HS-27A (cell line): ENCODE measurements at regions not wholly inside any gene's neighbourhood (a gene's known extent, or its start where the extent isn't known, plus 50 kb on each side); places are given as distances from the start of the nearest gene placed in this dataset.
"Not testable (repeated sequence)": the region's sequence is repeated elsewhere in the genome, so short reads cannot be mapped to it uniquely, and the experiment has no call there.

Source experiments
- DNase-seq: peaks from one replicate; pipeline ENCODE4 v3.0.0-alpha.2; 2012; ENCODE audit warnings: low read depth, missing footprints

- DNase-seq, result no peak
These were observed 150.1 kb upstream of the STK32A start for GRCh38 chr5:147084702-147085101.

DNA sequence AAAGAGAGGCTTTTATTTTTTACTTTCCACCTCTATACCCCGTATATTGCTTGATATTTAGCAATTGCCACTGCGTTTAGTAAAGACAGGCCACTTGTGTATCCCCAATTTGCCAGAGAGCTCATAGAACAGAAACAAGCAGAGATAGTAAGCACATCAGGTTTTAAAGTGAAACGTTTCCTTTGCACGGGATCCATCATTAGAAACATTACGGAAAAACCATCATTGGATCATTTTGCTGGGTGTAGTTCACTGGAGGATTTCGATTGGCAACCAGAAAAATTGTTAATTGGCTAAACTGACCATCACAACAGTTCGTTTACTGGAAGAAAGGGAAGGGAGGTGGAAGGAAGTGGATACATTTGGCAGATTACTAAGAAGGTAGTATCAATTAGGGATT, 149.4 kb upstream of the STK32A start:
- DNase-seq, result no peak

DNA sequence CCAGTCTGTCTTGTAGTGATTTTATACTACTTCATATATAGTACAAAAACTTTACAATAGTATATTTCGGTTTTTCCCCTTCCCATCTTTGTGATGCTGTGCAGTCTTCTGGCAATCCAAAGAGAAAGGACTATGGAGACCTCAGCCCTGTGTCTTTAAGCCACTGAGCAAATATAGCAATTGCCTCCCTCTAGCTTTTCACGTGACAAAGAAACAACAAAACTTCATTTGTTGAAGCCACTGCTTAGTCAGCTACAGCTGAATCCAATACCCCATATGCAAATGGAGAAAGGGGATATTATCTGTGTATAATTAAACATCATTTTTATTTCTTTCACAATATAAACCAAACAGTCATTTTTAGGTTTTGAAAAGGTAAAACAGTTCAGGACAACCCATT, 142.8 kb upstream of the STK32A start:
- DNase-seq, result no peak

DNA sequence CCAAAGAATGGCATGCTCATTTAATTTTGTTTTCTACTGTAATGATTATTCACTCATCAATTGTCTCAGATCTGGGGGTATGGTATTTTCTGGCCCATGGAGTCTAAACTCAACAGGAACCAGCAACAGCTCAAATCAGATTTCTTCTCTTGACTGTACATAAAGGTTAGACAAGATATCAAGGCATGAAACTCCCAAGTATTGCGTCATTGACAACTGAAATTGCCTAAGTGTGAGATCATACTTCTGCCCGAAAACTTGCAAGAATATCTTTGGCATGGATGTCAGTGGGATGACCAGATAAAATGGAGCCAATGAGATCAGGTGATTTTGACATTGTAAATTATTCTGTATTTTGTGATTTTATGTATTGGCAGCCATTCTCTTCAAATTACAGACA, 141.7 kb upstream of the STK32A start:
- DNase-seq, result no peak

DNA sequence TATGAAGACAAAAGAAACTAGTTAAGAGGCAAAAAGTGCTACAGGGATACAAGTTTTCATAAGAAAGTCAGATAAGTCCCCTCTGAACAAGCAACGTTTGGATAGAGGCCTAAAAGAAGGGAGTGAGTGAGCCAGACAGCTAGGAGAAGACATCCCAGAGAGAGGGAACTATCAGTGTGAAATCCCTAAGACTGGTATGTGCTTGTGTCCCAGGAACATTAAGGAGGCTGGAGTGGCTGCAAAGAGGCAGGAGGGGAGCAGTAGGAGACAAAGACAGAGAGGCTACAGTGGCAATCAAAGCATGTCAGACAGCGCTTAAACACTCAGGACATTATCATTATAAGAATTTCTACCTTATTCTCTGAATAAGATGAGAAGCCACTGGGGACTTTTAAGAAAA, 139.1 kb upstream of the STK32A start:
- DNase-seq, result no peak

GRCh38 chr5:147098233-147098790, 136.5 kb upstream of the STK32A start:
- DNase-seq, result peak; percentile 5

- DNase-seq, result no peak
These were observed 133.0 kb upstream of the STK32A start for GRCh38 chr5:147101659-147102369.

DNA sequence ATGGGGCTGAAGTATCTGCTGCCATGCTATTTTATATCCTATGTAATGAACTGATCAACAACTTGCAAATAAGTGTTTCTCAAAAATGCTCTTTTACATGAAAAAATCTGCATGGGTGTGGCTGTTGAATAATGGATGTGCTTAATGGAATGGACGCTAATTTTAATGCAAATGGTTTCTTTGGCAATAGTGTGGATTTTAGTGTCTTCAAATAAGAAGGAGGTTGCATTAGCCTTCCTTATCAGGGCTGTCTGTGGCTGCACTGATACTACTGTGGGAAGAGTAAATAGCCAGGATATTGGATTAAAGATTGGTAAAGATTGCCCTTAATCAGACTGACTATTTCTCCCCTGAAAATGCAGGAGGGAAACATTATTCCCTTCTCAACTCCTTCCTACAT, 121.9 kb upstream of the STK32A start:
- no peak for DNase-seq

GRCh38 chr5:147113967-147114366, 120.9 kb upstream of the STK32A start:
- DNase-seq, result no peak

DNA sequence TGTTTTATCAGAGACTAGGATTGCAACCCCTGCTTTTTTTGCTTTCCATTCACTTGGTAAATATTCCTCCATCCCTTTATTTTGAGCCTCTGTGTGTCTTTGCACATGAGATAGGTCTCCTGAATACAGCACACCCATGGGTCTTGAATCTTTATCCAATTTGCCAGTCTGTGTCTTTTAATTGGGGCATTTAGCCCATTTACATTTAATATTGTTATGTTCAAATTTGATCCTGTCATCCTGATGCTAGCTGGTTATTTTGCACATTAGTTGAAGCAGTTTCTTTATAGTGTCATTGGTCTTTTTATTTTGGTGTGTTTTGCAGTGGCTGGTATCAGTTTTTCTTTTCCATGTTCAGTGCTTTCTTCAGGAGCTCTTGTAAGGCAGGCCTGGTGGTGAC, 95.1 kb upstream of the STK32A start:
- not testable (repeated sequence) for DNase-seq

DNA sequence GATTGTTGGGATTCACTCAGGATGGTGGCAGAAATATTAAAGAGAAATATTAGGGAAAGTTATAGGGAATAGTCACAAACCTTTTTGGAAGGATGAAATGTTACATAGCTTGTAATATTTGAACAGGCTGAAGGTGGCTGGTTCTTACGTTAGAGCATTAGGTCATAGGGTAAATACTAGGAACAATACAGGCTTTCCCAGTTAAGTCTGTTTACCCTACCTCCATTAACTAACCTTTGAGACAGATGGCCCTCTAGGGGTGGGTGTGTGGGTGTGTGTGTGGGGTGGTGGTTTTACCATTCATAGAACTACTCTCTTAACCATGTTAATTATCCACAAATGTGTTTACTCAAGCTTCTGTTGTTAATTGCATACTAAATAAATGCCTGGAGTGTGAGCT, 94.3 kb upstream of the STK32A start:
- no peak for DNase-seq

- not testable (repeated sequence) for DNase-seq
These were observed 93.2 kb upstream of the STK32A start for GRCh38 chr5:147141580-147141979.

DNA sequence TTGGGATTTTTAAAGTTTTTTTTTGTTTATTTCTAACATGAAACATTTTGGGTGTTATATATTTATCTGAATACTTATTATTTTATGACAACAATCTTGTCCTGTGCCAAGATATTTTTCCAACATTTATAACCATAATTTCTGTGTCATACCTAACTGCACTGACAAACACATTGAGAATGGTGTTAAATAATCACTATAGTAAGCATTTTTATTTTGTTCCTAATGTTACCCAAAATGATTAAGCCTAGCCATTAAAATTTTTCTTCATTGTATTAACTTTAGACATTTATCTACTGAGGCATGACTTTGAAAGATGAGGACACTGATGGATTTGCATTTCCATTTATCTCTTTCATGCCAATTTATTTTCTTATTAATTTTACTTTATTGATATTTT, 91.6 kb upstream of the STK32A start:
- no peak for DNase-seq

DNA sequence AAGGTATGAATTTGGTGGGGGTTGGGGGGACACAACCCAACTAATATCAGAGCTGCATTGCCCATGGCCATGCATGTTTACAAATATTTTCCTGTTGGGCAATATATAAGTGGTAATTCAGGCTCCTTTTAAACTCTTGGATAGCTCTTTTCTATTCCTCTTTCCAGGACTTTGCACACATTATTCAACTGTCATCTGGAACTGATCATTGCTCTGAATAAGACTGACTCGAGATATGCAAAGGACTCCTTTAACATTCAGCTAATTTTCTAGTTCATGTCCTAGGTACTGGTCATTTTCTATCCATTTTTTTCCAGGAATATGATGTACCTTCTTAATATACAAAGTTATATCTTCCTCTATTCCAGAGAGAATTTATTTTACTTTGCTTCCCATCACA, 89.5 kb upstream of the STK32A start:
- DNase-seq, result no peak

DNA sequence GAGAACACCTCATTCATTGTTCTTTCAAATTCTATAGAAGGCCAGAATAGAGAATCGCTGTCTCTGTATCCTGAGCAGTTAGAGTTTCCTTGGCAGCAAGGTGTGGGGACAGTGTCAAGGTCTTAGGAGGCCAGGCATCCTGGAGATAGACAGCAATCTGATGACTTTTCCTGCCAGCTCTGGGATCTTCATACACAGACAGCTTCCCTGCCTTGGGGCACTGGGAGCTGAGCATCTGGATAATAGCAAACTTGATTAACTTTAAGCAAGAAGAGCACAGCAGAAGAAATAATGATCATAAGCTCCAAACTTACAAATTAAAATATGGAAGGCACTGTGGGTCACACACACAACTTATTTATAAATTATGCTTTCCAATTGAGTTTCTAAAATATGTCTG, 86.1 kb upstream of the STK32A start:
- DNase-seq, result no peak

DNA sequence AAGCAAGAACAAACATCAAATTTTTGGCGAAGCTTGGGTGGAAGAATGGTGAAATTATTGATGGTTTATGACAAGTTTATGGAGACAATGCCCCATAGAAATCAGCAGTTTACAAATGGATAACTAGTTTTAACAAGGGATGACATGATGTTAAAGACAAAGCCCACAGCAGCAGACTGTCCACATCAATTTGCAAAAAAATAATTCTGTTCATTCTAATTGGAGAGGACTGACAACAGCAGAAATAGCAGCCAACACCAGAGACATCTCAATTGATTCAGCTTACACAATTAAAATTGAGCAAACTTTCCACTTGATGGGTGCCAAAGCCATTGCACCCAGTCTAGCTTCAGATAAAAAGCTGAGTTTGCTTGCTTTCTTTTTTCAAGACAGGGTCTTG, 82.7 kb upstream of the STK32A start:
- DNase-seq, result no peak

GRCh38 chr5:147154809-147155208, 80.0 kb upstream of the STK32A start:
- no peak for DNase-seq

- no peak for DNase-seq
These were observed 78.8 kb upstream of the STK32A start for GRCh38 chr5:147156012-147156411.

GRCh38 chr5:147160902-147161700, 73.7 kb upstream of the STK32A start:
- no peak for DNase-seq

DNA sequence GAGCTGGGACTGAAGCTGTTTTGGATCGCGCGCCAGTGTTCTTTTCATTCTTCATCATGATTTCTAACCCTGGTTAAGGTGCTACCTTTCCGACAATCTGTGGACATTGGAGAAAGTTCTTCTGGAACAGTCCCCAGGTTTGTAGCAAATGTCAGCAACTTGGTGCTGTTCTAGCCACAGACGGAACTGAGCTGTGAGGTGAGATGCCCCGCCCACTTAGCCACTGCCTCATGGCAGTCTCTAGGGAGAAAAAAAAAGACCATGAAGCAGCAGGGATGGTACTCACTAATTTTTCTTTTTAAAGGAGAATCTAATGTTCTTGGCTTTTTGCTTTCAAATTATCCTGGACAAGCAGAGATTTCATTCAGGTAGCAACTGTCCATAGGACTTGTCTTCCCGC, 72.1 kb upstream of the STK32A start:
- DNase-seq, result no peak

DNA sequence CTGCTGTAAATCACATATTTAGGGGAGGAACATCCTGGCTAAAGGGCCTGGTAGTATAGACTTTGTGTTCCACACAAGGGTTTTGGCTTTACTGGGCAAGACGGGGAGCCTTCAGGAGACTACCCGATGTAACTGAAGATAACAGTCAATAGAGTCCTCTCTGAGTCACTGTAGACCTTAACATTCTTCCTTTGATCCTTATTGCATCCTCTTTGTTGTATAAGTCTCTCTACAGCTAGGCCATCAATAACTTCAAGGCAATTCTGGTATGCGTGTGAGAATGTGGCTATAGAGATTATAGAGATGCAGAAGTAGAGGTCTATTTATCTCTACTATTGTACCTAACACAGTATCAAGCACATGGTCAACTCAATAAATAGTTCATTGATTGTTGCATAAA, 67.3 kb upstream of the STK32A start:
- DNase-seq, result no peak

DNA sequence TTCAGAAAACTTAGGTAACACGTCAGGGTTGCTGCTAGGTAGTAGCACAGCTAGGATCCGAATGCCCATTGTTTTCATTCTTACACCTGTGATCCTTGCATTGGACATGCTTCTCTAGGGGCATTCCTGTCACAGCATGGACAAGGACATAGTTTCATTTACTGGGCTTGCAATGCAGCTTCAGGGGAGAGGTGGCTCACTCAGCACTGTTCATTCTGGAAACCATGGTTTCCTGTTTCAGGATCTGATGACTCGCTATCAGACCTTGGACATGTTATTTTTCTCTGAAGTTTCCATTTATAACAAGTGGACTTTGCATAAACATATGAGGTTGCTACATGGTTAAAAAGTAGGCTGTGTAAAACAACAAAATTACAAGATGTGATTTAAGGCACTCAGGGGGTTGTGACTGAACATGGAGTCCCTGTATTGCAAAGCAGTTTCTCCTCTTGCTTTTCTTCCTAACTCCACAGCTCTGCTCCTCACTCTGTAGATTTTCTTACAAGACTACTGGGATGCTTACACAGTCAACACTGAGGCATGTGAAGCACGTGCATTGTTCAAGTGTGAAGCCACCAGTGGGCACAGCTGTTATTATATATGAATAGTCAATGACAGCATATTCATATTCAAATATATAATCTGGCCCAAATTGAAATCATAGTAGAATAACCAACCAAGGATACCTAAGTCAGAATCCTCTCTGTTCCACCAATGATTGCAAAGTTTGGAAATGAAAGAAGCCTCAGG, 66.1 kb upstream of the STK32A start:
- DNase-seq, result peak; percentile 29

DNA sequence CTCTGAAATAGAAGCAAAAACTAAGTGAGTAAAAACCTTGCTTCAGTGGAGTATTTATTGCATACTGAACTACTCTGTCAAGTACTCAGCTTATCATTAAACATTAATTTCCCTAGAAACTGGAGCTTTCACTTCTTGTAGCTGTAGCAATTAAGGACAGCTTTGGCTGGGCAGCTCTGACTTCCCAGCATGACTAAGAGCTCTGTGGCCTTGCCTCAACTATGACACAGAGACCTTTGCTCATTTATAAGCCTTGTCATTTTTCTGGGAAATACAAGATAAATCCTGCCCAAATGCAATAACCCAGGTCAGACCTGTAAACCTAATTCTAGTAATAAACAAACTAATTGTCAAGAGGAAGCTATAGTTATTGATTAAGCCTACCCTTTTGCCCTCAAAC, 65.4 kb upstream of the STK32A start:
- no peak for DNase-seq
